ENCODE measurements at regions not wholly inside any gene's neighbourhood (a gene's known extent, or its start where the extent isn't known, plus 50 kb on each side); places are given as distances from the start of the nearest gene placed in this dataset.

- H3K4me3 ChIP-seq (ENCODE audit: extremely low read depth, insufficient read depth, low read length, poor library complexity, severe bottlenecking) = no peak overlapping the region
- H3K36me3 ChIP-seq (ENCODE audit: control insufficient read depth, insufficient read depth, low read length) = no peaks in the 10 kb centered on the region
- no peaks in the 10 kb centered on the region for H3K9me3 ChIP-seq (ENCODE audit: control insufficient read depth, low read length)
- no peaks in the 10 kb centered on the region for H3K4me1 ChIP-seq (ENCODE audit: control insufficient read depth, insufficient read depth, low read length, poor library complexity, severe bottlenecking)
- no peak overlapping the region for H3K27ac ChIP-seq (ENCODE audit: low read depth, low read length, severe bottlenecking)
Measured at GRCh38 chr4:167290678-167291077, 56.4 kb upstream of the SPOCK3 start.

- WGBS, 2 experiments (ENCODE audit: insufficient coverage in 2 of 2) = 80% methylated on average over 1 of the region's 2 CpGs; no CpG with 5 or more reads in 1 of the 2 experiments
Measured at GRCh38 chr4:167308876-167309275, 74.6 kb upstream of the SPOCK3 start.

GRCh38 chr4:167321299-167321698, 87.0 kb upstream of the SPOCK3 start:
- WGBS, 2 experiments (ENCODE audit: insufficient coverage in 2 of 2) = 100% methylated on average over 1 of the region's 4 CpGs; no CpG with 5 or more reads in 1 of the 2 experiments
- H3K4me1 ChIP-seq (ENCODE audit: control insufficient read depth, insufficient read depth, low read length, poor library complexity, severe bottlenecking) = no peaks in the 10 kb centered on the region
- H3K4me3 ChIP-seq (ENCODE audit: extremely low read depth, insufficient read depth, low read length, poor library complexity, severe bottlenecking) = no peak overlapping the region
- H3K9me3 ChIP-seq (ENCODE audit: control insufficient read depth, low read length) = no peaks in the 10 kb centered on the region
- H3K27ac ChIP-seq (ENCODE audit: low read depth, low read length, severe bottlenecking) = no peak overlapping the region
- H3K36me3 ChIP-seq (ENCODE audit: control insufficient read depth, insufficient read depth, low read length) = no peaks in the 10 kb centered on the region

More at GRCh38 chr4:167308876-167309275, 74.6 kb upstream of the SPOCK3 start:
- Histone ChIP-seq H3K9me3 (ENCODE audit: control insufficient read depth, low read length) (no peaks in the 10 kb centered on the region), H3K36me3 (ENCODE audit: control insufficient read depth, insufficient read depth, low read length) (no peaks in the 10 kb centered on the region), H3K4me3 (ENCODE audit: extremely low read depth, insufficient read depth, low read length, poor library complexity, severe bottlenecking) (no peak overlapping the region), H3K27ac (ENCODE audit: low read depth, low read length, severe bottlenecking) (no peak overlapping the region), H3K4me1 (ENCODE audit: control insufficient read depth, insufficient read depth, low read length, poor library complexity, severe bottlenecking) (no peaks in the 10 kb centered on the region)

GRCh38 chr4:167339781-167340180, 105.5 kb upstream of the SPOCK3 start:
- Histone ChIP-seq H3K27ac (ENCODE audit: low read depth, low read length, severe bottlenecking) (no peak overlapping the region), H3K9me3 (ENCODE audit: control insufficient read depth, low read length) (no peaks in the 10 kb centered on the region), H3K4me3 (ENCODE audit: extremely low read depth, insufficient read depth, low read length, poor library complexity, severe bottlenecking) (no peak overlapping the region), H3K36me3 (ENCODE audit: control insufficient read depth, insufficient read depth, low read length) (no peaks in the 10 kb centered on the region), H3K4me1 (ENCODE audit: control insufficient read depth, insufficient read depth, low read length, poor library complexity, severe bottlenecking) (no peaks in the 10 kb centered on the region)
- 51 to 75% methylated on average over 3 to 5 of the region's 6 CpGs for WGBS, 2 experiments (ENCODE audit: insufficient coverage in 2 of 2)

- Histone ChIP-seq H3K36me3 (ENCODE audit: control insufficient read depth, insufficient read depth, low read length) (no peaks in the 10 kb centered on the region), H3K4me1 (ENCODE audit: control insufficient read depth, insufficient read depth, low read length, poor library complexity, severe bottlenecking) (no peaks in the 10 kb centered on the region), H3K27ac (ENCODE audit: low read depth, low read length, severe bottlenecking) (no peak overlapping the region), H3K9me3 (ENCODE audit: control insufficient read depth, low read length) (no peaks in the 10 kb centered on the region), H3K4me3 (ENCODE audit: extremely low read depth, insufficient read depth, low read length, poor library complexity, severe bottlenecking) (no peak overlapping the region)
- 50 to 56% methylated on average over 2 to 3 of the region's 3 CpGs for WGBS, 2 experiments (ENCODE audit: insufficient coverage in 2 of 2)
Measured at GRCh38 chr4:167359711-167360110, 125.4 kb upstream of the SPOCK3 start.

- no peak overlapping the region for H3K4me3 ChIP-seq (ENCODE audit: extremely low read depth, insufficient read depth, low read length, poor library complexity, severe bottlenecking)
- H3K4me1 ChIP-seq (ENCODE audit: control insufficient read depth, insufficient read depth, low read length, poor library complexity, severe bottlenecking) = no peaks in the 10 kb centered on the region
- WGBS, 2 experiments (ENCODE audit: insufficient coverage in 2 of 2) = 89% methylated on average over 1 of the region's 4 CpGs; no CpG with 5 or more reads in 1 of the 2 experiments
- no peaks in the 10 kb centered on the region for H3K9me3 ChIP-seq (ENCODE audit: control insufficient read depth, low read length)
- H3K27ac ChIP-seq (ENCODE audit: low read depth, low read length, severe bottlenecking) = no peak overlapping the region
- H3K36me3 ChIP-seq (ENCODE audit: control insufficient read depth, insufficient read depth, low read length) = no peaks in the 10 kb centered on the region
Measured at GRCh38 chr4:167379076-167379835, 145.0 kb upstream of the SPOCK3 start.

- H3K4me3 ChIP-seq (ENCODE audit: extremely low read depth, insufficient read depth, low read length, poor library complexity, severe bottlenecking) = no peak overlapping the region
- H3K9me3 ChIP-seq (ENCODE audit: control insufficient read depth, low read length) = no peaks in the 10 kb centered on the region
- H3K27ac ChIP-seq (ENCODE audit: low read depth, low read length, severe bottlenecking) = no peak overlapping the region
- no peaks in the 10 kb centered on the region for H3K36me3 ChIP-seq (ENCODE audit: control insufficient read depth, insufficient read depth, low read length)
- H3K4me1 ChIP-seq (ENCODE audit: control insufficient read depth, insufficient read depth, low read length, poor library complexity, severe bottlenecking) = no peaks in the 10 kb centered on the region
- WGBS, 2 experiments (ENCODE audit: insufficient coverage in 2 of 2) = 79 to 83% methylated on average over 1 to 2 of the region's 4 CpGs
Measured at GRCh38 chr4:167380964-167381363, 146.7 kb upstream of the SPOCK3 start.

GRCh38 chr4:167383291-167383690, 149.0 kb upstream of the SPOCK3 start:
- Histone ChIP-seq H3K27ac (ENCODE audit: low read depth, low read length, severe bottlenecking) (no peak overlapping the region), H3K36me3 (ENCODE audit: control insufficient read depth, insufficient read depth, low read length) (no peaks in the 10 kb centered on the region), H3K4me1 (ENCODE audit: control insufficient read depth, insufficient read depth, low read length, poor library complexity, severe bottlenecking) (no peaks in the 10 kb centered on the region), H3K4me3 (ENCODE audit: extremely low read depth, insufficient read depth, low read length, poor library complexity, severe bottlenecking) (no peak overlapping the region), H3K9me3 (ENCODE audit: control insufficient read depth, low read length) (no peaks in the 10 kb centered on the region)
- WGBS, 2 experiments (ENCODE audit: insufficient coverage in 2 of 2) = 80% methylated on average over 1 of the region's 2 CpGs

GRCh38 chr4:167397586-167397985, 163.3 kb upstream of the SPOCK3 start:
- Histone ChIP-seq H3K36me3 (ENCODE audit: control insufficient read depth, insufficient read depth, low read length) (no peaks in the 10 kb centered on the region), H3K9me3 (ENCODE audit: control insufficient read depth, low read length) (no peaks in the 10 kb centered on the region), H3K4me1 (ENCODE audit: control insufficient read depth, insufficient read depth, low read length, poor library complexity, severe bottlenecking) (no peaks in the 10 kb centered on the region), H3K27ac (ENCODE audit: low read depth, low read length, severe bottlenecking) (no peak overlapping the region), H3K4me3 (ENCODE audit: extremely low read depth, insufficient read depth, low read length, poor library complexity, severe bottlenecking) (no peak overlapping the region)
- no CpG with 5 or more reads among the region's 3 CpGs for WGBS, 2 experiments (ENCODE audit: insufficient coverage in 2 of 2)

- H3K27ac ChIP-seq (ENCODE audit: low read depth, low read length, severe bottlenecking) = no peak overlapping the region
- WGBS, 2 experiments (ENCODE audit: insufficient coverage in 2 of 2) = no CpG with 5 or more reads among the region's 1 CpG
- H3K36me3 ChIP-seq (ENCODE audit: control insufficient read depth, insufficient read depth, low read length) = no peaks in the 10 kb centered on the region
- no peaks in the 10 kb centered on the region for H3K9me3 ChIP-seq (ENCODE audit: control insufficient read depth, low read length)
- H3K4me3 ChIP-seq (ENCODE audit: extremely low read depth, insufficient read depth, low read length, poor library complexity, severe bottlenecking) = no peak overlapping the region
- no peaks in the 10 kb centered on the region for H3K4me1 ChIP-seq (ENCODE audit: control insufficient read depth, insufficient read depth, low read length, poor library complexity, severe bottlenecking)
Measured at GRCh38 chr4:167399201-167399600, 164.9 kb upstream of the SPOCK3 start.

GRCh38 chr4:167406181-167406580, 171.9 kb upstream of the SPOCK3 start:
- H3K4me3 ChIP-seq (ENCODE audit: extremely low read depth, insufficient read depth, low read length, poor library complexity, severe bottlenecking) = no peak overlapping the region
- no peaks in the 10 kb centered on the region for H3K4me1 ChIP-seq (ENCODE audit: control insufficient read depth, insufficient read depth, low read length, poor library complexity, severe bottlenecking)
- no CpG with 5 or more reads among the region's 1 CpG for WGBS, 2 experiments (ENCODE audit: insufficient coverage in 2 of 2)
- no peaks in the 10 kb centered on the region for H3K36me3 ChIP-seq (ENCODE audit: control insufficient read depth, insufficient read depth, low read length)
- H3K9me3 ChIP-seq (ENCODE audit: control insufficient read depth, low read length) = no peaks in the 10 kb centered on the region
- no peak overlapping the region for H3K27ac ChIP-seq (ENCODE audit: low read depth, low read length, severe bottlenecking)

Measured in mesodermal cell (in vitro differentiated cells).